K562 (cell line): ENCODE measurements at regions not wholly inside any gene's neighbourhood (a gene's known extent, or its start where the extent isn't known, plus 50 kb on each side); places are given as distances from the start of the nearest gene placed in this dataset.

Experiments used
- ATAC-seq: fragments of 200-7000 bp; cut with Tn5 transposase; 3 replicates; pipeline ENCODE4 v1.9.1; 2020; ENCODE audit warnings: moderate library complexity
- BruUV-seq: library from RNA; stranded (reverse); fragments of 400-500 nt; replicated peaks from 2 replicates; lab custom pipeline; 2021; lab: Mats Ljungman, UMichigan
- CTCF ChIA-PET: fragments of 300-600 bp; formaldehyde crosslinking; extraction: SDS; loops from one replicate; lab custom pipeline; 2021; ENCODE audit warnings: low intra/inter-chr PET ratio; lab: Yijun Ruan, JAX
- POLR2A ChIA-PET: fragments of 300-600, 350-650 bp; sonication (Branson Sonifier 250); formaldehyde crosslinking; extraction: SDS; loops from one replicate; lab custom pipeline; 2021; ENCODE audit warnings: antibody characterized with exemption, inconsistent platforms; lab: Yijun Ruan, JAX
- DNase-seq, 4 experiments: peaks; one replicate each; pipeline versions ENCODE4 v3.0.0 to v3.0.0-alpha.2; 2011 to 2018; ENCODE audit warnings: low spot score in 3 of 4, mixed read lengths in 3 of 4; ENCODE audit errors: extremely low read depth in 1 of 4
- FAIRE-seq: peaks from 2 replicates; lab custom pipeline; 2011; peaks lifted over from hg19 to GRCh38; lab: Jason Lieb, UNC
- H2AFZ ChIP-seq: 2 replicates; pipeline ENCODE4 v1.6.0; 2011; ENCODE audit warnings: low read depth, low read length, control low read depth, inconsistent platforms
- H3K27ac ChIP-seq: fragments of 200-600 bp; 3 replicates; pipeline ENCODE4 v1.8.0; 2011; ENCODE audit warnings: low read depth, mild to moderate bottlenecking, control low read depth, inconsistent platforms, low read length, moderate library complexity, mixed read lengths; ENCODE audit errors: extremely low read depth
- H3K27me3 ChIP-seq, 2 experiments: fragments of 300-600 bp in 1 of 2; 2 replicates in 1 of 2; 3 replicates in 1 of 2; pipeline versions ENCODE4 v1.6.0 to v1.8.0; 2011; ENCODE audit warnings: inconsistent platforms in 2 of 2, low read length in 2 of 2, mild to moderate bottlenecking in 1 of 2, mixed read lengths in 1 of 2, moderate library complexity in 1 of 2; ENCODE audit not compliant: control insufficient read depth in 2 of 2, insufficient read depth in 2 of 2
- H3K36me3 ChIP-seq: fragments of 300-600 bp; 3 replicates; pipeline ENCODE4 v1.8.0; 2011; ENCODE audit warnings: mild to moderate bottlenecking, low read length, inconsistent platforms; ENCODE audit not compliant: control insufficient read depth, insufficient read depth
- H3K4me1 ChIP-seq, 2 experiments: fragments of 200-600 bp in 1 of 2; replicated peaks in 1 of 2; 2 replicates in 1 of 2; 3 replicates in 1 of 2; pipeline versions ENCODE4 v1.5.1 to v1.8.0; 2011; ENCODE audit warnings: inconsistent platforms in 2 of 2, low read length in 2 of 2, mild to moderate bottlenecking in 1 of 2, mixed read lengths in 1 of 2, moderate library complexity in 1 of 2; ENCODE audit not compliant: control insufficient read depth in 2 of 2, insufficient read depth in 2 of 2
- H3K4me2 ChIP-seq: 2 replicates; pipeline ENCODE4 v1.6.1; 2011; ENCODE audit warnings: low read length, control low read depth, inconsistent platforms, mixed read lengths; ENCODE audit not compliant: insufficient read depth
- H3K4me3 ChIP-seq: fragments of 200-600 bp; sonication (generic), shearing (Covaris generic); 2 replicates; pipeline ENCODE4 v1.5.1; 2016; ENCODE audit warnings: control low read depth, inconsistent platforms
- H3K79me2 ChIP-seq: fragments of 200-600 bp; 3 replicates; pipeline ENCODE4 v1.8.0; 2011; ENCODE audit warnings: low read length, inconsistent platforms; ENCODE audit not compliant: control insufficient read depth, insufficient read depth
- H3K9ac ChIP-seq, 2 experiments: 2 replicates each; pipeline versions ENCODE4 v1.6.0 to v1.6.1; 2011; ENCODE audit warnings: low read depth in 2 of 2, low read length in 2 of 2, control low read depth in 1 of 2, inconsistent platforms in 1 of 2, mild to moderate bottlenecking in 1 of 2, mixed read lengths in 1 of 2; ENCODE audit not compliant: insufficient read depth in 1 of 2
- H3K9me1 ChIP-seq: one replicate; pipeline ENCODE4 v1.6.0; 2011; ENCODE audit warnings: inconsistent platforms, mild to moderate bottlenecking, low read length, moderate library complexity; ENCODE audit not compliant: control insufficient read depth, insufficient read depth
- H3K9me3 ChIP-seq: replicated peaks from 2 replicates; pipeline ENCODE4 v1.5.1; 2011; ENCODE audit warnings: low read depth, low read length, inconsistent platforms; ENCODE audit not compliant: control insufficient read depth, insufficient read depth
- H4K20me1 ChIP-seq: replicated peaks from 2 replicates; pipeline ENCODE4 v1.6.1; 2011; ENCODE audit warnings: low read length, inconsistent platforms, mixed read lengths; ENCODE audit not compliant: control insufficient read depth, insufficient read depth
- C11orf30 ChIP-seq: fragments of 450-650 bp; IDR thresholded peaks from 2 replicates; pipeline ENCODE4 v1.6.1; 2016; ENCODE audit warnings: low read depth, mild to moderate bottlenecking
- CUX1 ChIP-seq: fragments of 200-800 bp; sonication (Bioruptor generic); IDR thresholded peaks from 2 replicates; pipeline ENCODE4 v1.6.1; 2016; ENCODE audit warnings: missing genetic modification characterization, missing compliant biosample characterization
- MAFG ChIP-seq: fragments of 450-650 bp; conservative IDR thresholded peaks from 2 replicates; pipeline ENCODE4 v1.6.1; 2016; ENCODE audit warnings: missing genetic modification characterization, missing compliant biosample characterization
- MXD1 ChIP-seq: fragments of 250-450 bp; sonication (Bioruptor Pico); IDR thresholded peaks from 2 replicates; pipeline ENCODE4 v1.8.0; 2021; ENCODE audit warnings: borderline replicate concordance, mild to moderate bottlenecking, moderate library complexity; ENCODE audit not compliant: poor library complexity, severe bottlenecking
- NFYB ChIP-seq: IDR thresholded peaks from 2 replicates; pipeline ENCODE4 v1.6.1; 2011; ENCODE audit warnings: mild to moderate bottlenecking, moderate library complexity; ENCODE audit not compliant: insufficient read length; ENCODE audit errors: extremely low read depth
- XRCC3 ChIP-seq: fragments of 450-650 bp; IDR thresholded peaks from 2 replicates; pipeline ENCODE4 v1.6.1; 2017; ENCODE audit warnings: mild to moderate bottlenecking, moderate library complexity
- ZBTB33 ChIP-seq: sonication (generic); formaldehyde crosslinking; IDR thresholded peaks from 2 replicates; pipeline ENCODE4 v1.8.1; 2023; ENCODE audit warnings: mild to moderate bottlenecking, missing genetic modification reagents
- ZNF140 ChIP-seq: fragments of 250-450 bp; sonication (Bioruptor Pico); IDR thresholded peaks from 2 replicates; pipeline ENCODE4 v1.8.0; 2021; ENCODE audit warnings: moderate library complexity, mild to moderate bottlenecking, inconsistent platforms
- ZNF316 ChIP-seq: fragments of 450-650 bp; IDR thresholded peaks from 2 replicates; pipeline ENCODE4 v1.6.1; 2016
- ZNF668 ChIP-seq: fragments of 250-450 bp; sonication (Bioruptor Pico); IDR thresholded peaks from 2 replicates; pipeline ENCODE4 v1.8.0; 2022; ENCODE audit warnings: mild to moderate bottlenecking, inconsistent platforms
- WGBS: fragments of 100-300 bp; shearing (Covaris generic); methylation state at CpG from one replicate; pipeline ENCODE4 v1.1.6; 2016; ENCODE audit warnings: low coverage, mixed read lengths; ENCODE audit not compliant: insufficient coverage; ENCODE audit errors: missing lambda C conversion rate; 5-methylcytosine and 5-hydroxymethylcytosine counted together
- in situ Hi-C: fragments of 300-500 bp; cut with MboI; formaldehyde crosslinking; loops from 4 replicates; pipeline ENCODE4 v1.15.0; 2018; ENCODE audit warnings: inconsistent platforms, mixed read lengths
- intact Hi-C: fragments of 100-400 bp; cut with micrococcal nuclease; formaldehyde crosslinking; loops from 2 replicates; pipeline ENCODE4 v1.14.2; 2022

GRCh38 chr12:74229671-74230070 lies 308.0 kb upstream of the ATXN7L3B start:
- FAIRE-seq, result no peak
- H3K79me2 ChIP-seq, result no peaks in the 10 kb centered on the region

DNA sequence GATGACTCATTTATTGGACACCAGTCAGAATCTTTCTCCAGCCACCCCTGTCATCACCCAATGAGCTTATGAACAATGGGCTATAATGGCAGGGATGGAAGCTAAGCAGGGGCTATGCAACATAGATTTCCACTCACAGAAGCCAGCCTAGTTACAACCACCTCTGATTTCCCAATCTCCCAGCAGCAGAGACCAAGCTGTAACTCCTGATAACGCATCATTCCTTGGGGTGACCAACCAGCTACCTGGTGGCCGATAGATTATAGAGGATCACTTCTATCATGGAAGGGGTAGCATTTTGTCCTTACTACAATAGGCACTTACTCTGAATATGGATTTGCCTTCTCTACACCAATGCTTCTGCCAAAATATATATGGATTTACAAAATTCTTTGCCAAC lies 302.3 kb upstream of the ATXN7L3B start:
- 58% methylated on average over 2 of the region's 2 CpGs for WGBS
- FAIRE-seq, result peak; percentile 6
- BruUV-seq, result no TSS peak
- H3K36me3 ChIP-seq, result no peaks in the 10 kb centered on the region
- peak in 2 of 4 experiments; percentile 4 to 24 for DNase-seq
- H3K9ac ChIP-seq, result no peak overlapping the region
- ChIA-PET POLR2A (no interaction called here), CTCF (no interaction called here)
- H4K20me1 ChIP-seq, result no peaks in the 10 kb centered on the region
- no peaks in the 10 kb centered on the region for H3K9me1 ChIP-seq
- H3K27me3 ChIP-seq, result no peaks in the 10 kb centered on the region
- no peaks in the 10 kb centered on the region for H3K9me3 ChIP-seq
- in situ Hi-C loops (no loop called here), intact Hi-C loops (no loop called here)
- no peak overlapping the region for H3K4me3 ChIP-seq
- H3K4me2 ChIP-seq, result no peak overlapping the region
- no peak overlapping the region for H2AFZ ChIP-seq
- no peak overlapping the region for H3K27ac ChIP-seq
- no peaks in the 10 kb centered on the region for H3K79me2 ChIP-seq
- peaks cover 0 to 3% of the 10 kb centered on the region in 2 experiments; a peak in 2 of 5 replicates for H3K4me1 ChIP-seq
- no peak for ATAC-seq
- TF ChIP-seq CUX1 (CRISPR knock-in tag) (no peak), ZBTB33 (CRISPR knock-in tag) (no peak), NFYB (no peak), MAFG (tag) (no peak), ZNF668 (CRISPR knock-in tag) (no peak), XRCC3 (no peak), MXD1 (CRISPR knock-in tag) (no peak)

More at GRCh38 chr12:74229671-74230070, 308.0 kb upstream of the ATXN7L3B start:
- H4K20me1 ChIP-seq, result no peaks in the 10 kb centered on the region
- no peaks in the 10 kb centered on the region for H3K27me3 ChIP-seq
- no peak overlapping the region for H2AFZ ChIP-seq
- ATAC-seq (no peak), DNase-seq (no peak)
- ChIA-PET CTCF (no interaction called here), POLR2A (no interaction called here)
- H3K4me1 ChIP-seq, result no peaks in the 10 kb centered on the region
- no TSS peak for BruUV-seq
- H3K36me3 ChIP-seq, result no peaks in the 10 kb centered on the region
- H3K9me1 ChIP-seq, result no peaks in the 10 kb centered on the region
- H3K9ac ChIP-seq, result no peak overlapping the region
- intact Hi-C loops, result no loop called here
- H3K27ac ChIP-seq, result no peak overlapping the region
- no peak overlapping the region for H3K4me2 ChIP-seq
- TF ChIP-seq C11orf30, result peak; percentile 37; the same call in 1 of the 2 replicates
- no peak for TF ChIP-seq ZNF140
- peak; percentile 66 for TF ChIP-seq ZNF316
- no peak overlapping the region for H3K4me3 ChIP-seq
- H3K9me3 ChIP-seq, result no peaks in the 10 kb centered on the region
- in situ Hi-C loops, result no loop called here
